BE2C (cell line): ENCODE measurements at regions not wholly inside any gene's neighbourhood (a gene's known extent, or its start where the extent isn't known, plus 50 kb on each side); places are given as distances from the start of the nearest gene placed in this dataset.

Source experiments
- DNase-seq: peaks from one replicate; pipeline ENCODE4 v3.0.0-alpha.2; 2020
- H3K27me3 ChIP-seq: fragments of 250-450 bp; sonication (Bioruptor Pico); 2 replicates; pipeline ENCODE4 v1.5.1; 2020; ENCODE audit warnings: mild to moderate bottlenecking
- H3K36me3 ChIP-seq: fragments of 250-450 bp; sonication (Bioruptor Pico); 2 replicates; pipeline ENCODE4 v1.5.1; 2020; ENCODE audit warnings: mild to moderate bottlenecking
- H3K4me1 ChIP-seq: fragments of 250-450 bp; sonication (Bioruptor Pico); 2 replicates; pipeline ENCODE4 v1.5.1; 2020
- H3K4me3 ChIP-seq: 2 replicates; pipeline ENCODE4 v1.5.1; 2011; ENCODE audit warnings: low read depth, low read length
- H3K9me3 ChIP-seq: fragments of 250-450 bp; sonication (Bioruptor Pico); 2 replicates; pipeline ENCODE4 v1.5.1; 2020
- TF ChIP-seq, protein P1 (sequence below): IDR thresholded peaks from 2 replicates; pipeline ENCODE4 v1.5.1; 2012; ENCODE audit warnings: mild to moderate bottlenecking, low read depth, low read length

DNA sequence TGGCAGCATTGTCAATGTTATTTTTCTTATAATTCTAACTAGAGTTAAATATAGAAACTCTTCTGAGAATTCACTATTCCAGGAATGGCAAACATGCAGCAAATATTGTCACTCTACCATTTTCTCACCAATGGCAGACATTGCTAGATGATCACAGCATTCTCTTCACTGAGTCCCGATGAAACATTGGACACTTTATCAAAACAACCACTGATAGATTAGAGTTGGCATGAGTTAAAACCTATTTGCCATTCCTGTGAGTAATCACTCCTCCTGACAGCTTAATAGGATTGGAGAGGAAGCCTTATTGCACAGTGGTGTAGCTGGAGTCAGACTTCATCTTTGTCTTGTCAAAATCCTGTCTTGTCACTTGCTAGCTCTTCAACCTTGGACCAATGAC, 163.9 kb upstream of the THUMPD2 start:
- Histone ChIP-seq H3K4me3 (no peak overlapping the region), H3K27me3 (no peaks in the 10 kb centered on the region), H3K36me3 (no peaks in the 10 kb centered on the region), H3K9me3 (no peaks in the 10 kb centered on the region), H3K4me1 (no peaks in the 10 kb centered on the region)
- TF ChIP-seq, protein P1, sequence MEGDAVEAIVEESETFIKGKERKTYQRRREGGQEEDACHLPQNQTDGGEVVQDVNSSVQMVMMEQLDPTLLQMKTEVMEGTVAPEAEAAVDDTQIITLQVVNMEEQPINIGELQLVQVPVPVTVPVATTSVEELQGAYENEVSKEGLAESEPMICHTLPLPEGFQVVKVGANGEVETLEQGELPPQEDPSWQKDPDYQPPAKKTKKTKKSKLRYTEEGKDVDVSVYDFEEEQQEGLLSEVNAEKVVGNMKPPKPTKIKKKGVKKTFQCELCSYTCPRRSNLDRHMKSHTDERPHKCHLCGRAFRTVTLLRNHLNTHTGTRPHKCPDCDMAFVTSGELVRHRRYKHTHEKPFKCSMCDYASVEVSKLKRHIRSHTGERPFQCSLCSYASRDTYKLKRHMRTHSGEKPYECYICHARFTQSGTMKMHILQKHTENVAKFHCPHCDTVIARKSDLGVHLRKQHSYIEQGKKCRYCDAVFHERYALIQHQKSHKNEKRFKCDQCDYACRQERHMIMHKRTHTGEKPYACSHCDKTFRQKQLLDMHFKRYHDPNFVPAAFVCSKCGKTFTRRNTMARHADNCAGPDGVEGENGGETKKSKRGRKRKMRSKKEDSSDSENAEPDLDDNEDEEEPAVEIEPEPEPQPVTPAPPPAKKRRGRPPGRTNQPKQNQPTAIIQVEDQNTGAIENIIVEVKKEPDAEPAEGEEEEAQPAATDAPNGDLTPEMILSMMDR = no peak
- DNase-seq = no peak

DNA sequence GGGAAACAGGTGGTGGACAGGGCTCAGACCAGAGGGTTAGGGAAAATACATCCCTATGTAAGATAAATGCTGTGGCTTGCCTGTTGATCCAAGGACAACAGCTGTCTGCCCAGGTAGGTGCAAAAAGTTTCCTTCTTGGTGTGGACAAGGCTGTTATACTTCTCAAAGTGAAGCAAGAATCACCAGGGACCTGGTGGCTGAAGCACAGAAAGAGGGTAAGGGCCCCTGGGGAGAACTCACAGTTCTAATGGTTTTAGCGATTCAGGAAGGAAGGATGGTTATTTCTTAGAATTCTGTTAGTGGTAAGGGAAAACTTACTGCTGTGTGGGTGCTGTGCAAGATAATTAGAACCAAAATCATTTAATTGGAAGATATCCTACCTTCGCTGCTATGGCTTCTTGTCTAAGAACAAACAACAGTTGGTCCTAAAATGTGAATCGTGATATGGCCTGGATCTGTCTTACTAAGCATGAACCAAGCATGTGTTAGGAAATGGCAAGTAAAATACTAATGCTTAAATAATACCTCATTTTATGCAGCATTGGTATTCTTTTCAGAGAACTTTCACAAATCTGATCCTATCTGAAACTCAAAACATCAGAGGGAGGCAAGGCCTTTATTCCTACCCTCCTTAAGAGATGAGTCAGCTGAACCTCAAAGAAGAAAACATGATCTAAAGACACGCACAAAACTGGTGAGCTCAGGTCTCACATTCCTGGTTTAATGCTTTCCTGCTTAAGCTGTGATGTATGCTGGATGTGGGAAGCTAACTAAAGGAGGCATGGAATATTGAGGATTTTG, 159.2 kb upstream of the THUMPD2 start:
- Histone ChIP-seq H3K4me3 (no peak overlapping the region), H3K36me3 (no peaks in the 10 kb centered on the region), H3K4me1 (no peaks in the 10 kb centered on the region), H3K9me3 (no peaks in the 10 kb centered on the region), H3K27me3 (no peaks in the 10 kb centered on the region)
- DNase-seq = no peak
- TF ChIP-seq, protein P1 = no peak

DNA sequence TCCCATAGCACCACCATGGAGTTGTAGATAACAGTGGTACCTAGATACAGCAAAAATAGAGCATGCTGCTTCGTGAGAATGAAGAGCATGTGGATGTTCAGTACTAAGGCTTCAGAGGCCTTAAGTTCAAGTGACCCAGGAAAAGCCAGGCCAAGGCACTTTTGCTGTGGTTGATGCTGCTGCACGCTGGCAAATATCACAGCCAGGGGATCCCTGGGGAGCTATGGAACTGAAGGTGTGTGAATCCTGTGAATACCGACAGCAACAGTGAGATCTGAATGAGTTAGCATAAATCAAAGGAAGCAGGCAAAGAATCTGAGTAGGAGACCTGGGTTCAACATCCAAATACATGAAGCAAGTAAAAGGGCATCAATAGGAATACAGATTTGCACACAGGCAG, 158.6 kb upstream of the THUMPD2 start:
- Histone ChIP-seq H3K4me1 (no peaks in the 10 kb centered on the region), H3K4me3 (no peak overlapping the region), H3K9me3 (no peaks in the 10 kb centered on the region), H3K27me3 (no peaks in the 10 kb centered on the region), H3K36me3 (no peaks in the 10 kb centered on the region)
- TF ChIP-seq, protein P1 = no peak
- DNase-seq = no peak

DNA sequence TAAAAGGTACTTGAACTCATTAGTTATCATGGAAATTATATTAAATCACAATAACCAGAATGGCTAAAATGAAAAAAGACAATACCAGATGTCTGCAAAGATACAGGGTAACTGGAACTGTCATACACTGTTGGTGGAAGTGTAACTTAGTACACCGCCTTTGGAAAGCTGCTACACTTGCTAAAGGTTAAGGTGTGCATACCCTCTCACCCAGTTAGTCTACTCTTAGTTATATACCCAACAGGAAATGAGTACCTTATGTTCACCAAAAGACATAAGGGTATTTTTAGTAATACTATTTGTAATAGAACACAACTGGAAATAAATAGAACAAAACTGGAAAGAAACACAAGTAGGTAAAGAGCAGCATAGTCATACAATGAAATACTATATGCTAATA, 155.8 kb upstream of the THUMPD2 start:
- no peaks in the 10 kb centered on the region for H3K27me3 ChIP-seq
- no peaks in the 10 kb centered on the region for H3K36me3 ChIP-seq
- no peak for DNase-seq
- H3K9me3 ChIP-seq = no peaks in the 10 kb centered on the region
- H3K4me1 ChIP-seq = no peaks in the 10 kb centered on the region
- TF ChIP-seq, protein P1 = no peak
- H3K4me3 ChIP-seq = no peak overlapping the region

DNA sequence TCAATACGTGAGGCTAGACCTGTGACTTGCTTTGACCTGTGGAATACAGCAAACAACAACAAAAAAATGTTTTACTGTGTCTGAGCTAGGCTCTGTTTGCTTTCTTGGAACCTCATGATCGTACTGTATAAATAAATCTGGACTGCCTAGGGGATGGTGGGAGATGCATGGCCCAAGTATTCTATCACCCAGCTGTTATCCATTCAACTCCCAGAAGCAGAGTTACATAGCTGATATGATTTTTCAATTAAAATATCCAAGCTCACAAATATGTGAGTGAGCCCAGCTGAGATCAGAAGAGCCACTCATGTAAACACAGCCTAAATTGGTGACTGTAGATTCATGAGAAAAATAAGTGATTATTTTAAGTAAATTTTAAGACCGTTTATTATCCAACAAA, 154.1 kb upstream of the THUMPD2 start:
- H3K27me3 ChIP-seq = 0 out of 2 replicates have a peak, but pooled peaks cover 3% of the 10 kb centered on the region
- H3K4me1 ChIP-seq = no peaks in the 10 kb centered on the region
- TF ChIP-seq, protein P1 = no peak
- no peaks in the 10 kb centered on the region for H3K9me3 ChIP-seq
- no peaks in the 10 kb centered on the region for H3K36me3 ChIP-seq
- H3K4me3 ChIP-seq = no peak overlapping the region
- no peak for DNase-seq

DNA sequence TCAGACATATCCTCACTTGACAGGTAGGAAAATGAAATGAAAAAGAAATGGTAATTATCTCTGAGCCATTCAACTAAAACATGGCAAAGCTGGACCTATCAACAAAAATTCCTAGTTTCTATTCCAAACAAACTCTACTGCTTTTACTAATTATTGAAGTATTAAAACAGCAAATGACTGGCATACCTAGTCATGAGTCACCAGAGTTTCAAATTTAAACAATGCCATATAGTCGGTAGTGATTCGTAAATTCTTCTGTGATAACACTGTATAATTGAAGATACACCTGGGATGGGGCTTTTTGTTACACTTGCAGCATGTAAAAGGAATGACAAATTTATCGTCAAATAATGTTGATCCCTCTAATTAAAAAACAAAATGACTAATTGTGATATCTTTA, 153.1 kb upstream of the THUMPD2 start:
- H3K27me3 ChIP-seq = 0 out of 2 replicates have a peak, but pooled peaks cover 3% of the 10 kb centered on the region
- H3K9me3 ChIP-seq = no peaks in the 10 kb centered on the region
- no peak overlapping the region for H3K4me3 ChIP-seq
- TF ChIP-seq, protein P1 = no peak
- no peaks in the 10 kb centered on the region for H3K36me3 ChIP-seq
- H3K4me1 ChIP-seq = no peaks in the 10 kb centered on the region
- no peak for DNase-seq
